GM19468 (cell line): ENCODE measurements at regions not wholly inside any gene's neighbourhood (a gene's known extent, or its start where the extent isn't known, plus 50 kb on each side); places are given as distances from the start of the nearest gene placed in this dataset.

Experiments
- ATAC-seq: cut with Tn5 transposase; IDR thresholded peaks from one replicate; pipeline ENCODE4 v1.9.1; 2021; ENCODE audit warnings: mild to moderate bottlenecking, moderate library complexity, moderate number of reproducible peaks; ENCODE audit not compliant: unreplicated experiment; ENCODE audit errors: extremely low read depth

DNA sequence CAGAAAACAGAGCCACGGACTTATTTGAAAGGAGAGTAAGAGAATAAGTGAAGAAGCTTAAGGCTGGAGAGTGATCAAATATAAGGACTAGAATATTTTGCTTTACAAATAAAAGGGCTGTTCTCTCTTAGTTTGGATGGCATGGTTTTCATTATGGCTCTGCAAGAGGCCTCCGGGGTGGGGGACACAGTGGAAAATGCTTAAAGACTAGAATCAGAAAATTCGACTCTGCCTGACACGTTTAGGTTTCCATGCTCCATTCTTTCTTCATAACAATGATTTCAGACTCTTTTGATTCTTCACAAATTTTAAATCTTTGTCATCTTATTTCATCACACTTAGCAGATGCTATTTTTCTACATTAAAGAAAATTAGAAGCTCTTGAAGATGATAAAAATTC, 632.4 kb upstream of the BOD1L1 start:
- no peak for ATAC-seq

DNA sequence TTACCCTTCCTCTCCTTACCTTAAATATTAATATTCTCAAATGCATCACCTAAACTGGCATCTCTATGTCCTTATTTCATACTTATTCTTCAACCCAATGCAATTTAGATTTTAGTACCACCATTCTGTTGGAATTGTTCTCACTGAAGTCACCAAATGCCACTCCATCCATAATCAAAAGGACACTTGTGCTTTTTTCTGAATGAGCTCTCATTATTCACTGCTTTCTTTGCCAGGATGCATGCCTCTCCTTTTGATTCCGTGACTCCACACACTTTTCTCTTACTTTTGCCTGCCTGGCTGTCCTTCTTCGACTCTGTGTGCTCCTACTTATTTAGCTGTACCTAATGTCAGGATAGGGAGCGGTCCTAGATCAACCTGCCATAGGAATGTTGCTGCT, 633.1 kb upstream of the BOD1L1 start:
- ATAC-seq, result no peak

DNA sequence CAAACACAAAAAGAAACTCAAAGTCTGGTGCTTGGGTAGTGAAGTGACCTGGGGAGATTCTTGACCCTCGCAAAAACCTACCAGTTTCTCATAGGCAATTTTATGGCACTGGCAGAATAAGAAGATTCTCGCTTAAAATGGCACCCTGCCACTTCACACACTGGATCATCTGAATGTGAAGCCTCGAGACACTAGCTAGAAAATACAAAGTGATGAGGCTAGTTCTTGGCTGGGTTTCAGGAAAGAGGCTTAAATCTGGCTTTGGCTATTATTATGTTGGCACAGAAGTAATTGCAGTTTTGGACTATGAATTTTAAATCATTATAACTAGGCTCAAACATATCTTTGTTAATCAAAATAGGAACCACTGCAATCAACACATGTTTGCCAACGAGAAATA, 634.7 kb upstream of the BOD1L1 start:
- ATAC-seq, result no peak

DNA sequence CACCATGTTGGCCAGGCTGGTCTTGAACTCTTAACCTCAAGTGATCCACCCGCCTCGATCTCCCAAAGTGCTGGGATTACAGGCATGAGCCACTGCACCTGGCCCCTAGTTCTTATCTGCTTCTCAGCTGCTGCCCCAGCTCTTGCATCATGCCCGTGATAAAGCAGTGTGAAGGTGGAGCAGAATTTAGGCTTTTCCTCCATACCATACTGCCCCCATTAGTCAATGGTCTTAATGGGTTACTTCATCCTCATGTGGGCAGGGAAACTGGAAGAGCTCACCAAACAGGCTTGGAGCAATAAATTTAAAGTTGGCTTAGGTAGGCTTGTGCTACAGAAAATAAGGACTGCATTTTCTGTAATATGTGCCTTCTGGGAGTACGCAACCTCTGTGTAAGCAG, 636.9 kb upstream of the BOD1L1 start:
- no peak for ATAC-seq

DNA sequence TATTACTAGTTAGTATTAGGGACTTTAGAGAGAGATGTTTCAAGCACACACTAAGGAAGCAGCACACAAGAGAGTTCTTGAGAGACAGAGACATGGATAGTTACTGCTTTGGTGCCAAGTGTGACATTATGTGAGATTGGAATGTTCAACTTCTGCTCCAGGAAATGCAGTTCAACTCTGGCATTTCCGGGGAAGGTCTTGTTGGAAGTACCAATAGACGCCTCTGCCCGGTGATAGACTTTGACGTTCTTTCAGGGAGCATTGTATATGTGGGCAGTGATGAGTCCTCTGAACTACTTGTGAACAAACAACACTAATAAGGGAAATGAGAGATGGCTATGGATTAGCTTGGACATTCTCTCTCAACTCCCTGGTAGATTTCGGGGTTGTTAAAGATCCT, 638.1 kb upstream of the BOD1L1 start:
- no peak for ATAC-seq

DNA sequence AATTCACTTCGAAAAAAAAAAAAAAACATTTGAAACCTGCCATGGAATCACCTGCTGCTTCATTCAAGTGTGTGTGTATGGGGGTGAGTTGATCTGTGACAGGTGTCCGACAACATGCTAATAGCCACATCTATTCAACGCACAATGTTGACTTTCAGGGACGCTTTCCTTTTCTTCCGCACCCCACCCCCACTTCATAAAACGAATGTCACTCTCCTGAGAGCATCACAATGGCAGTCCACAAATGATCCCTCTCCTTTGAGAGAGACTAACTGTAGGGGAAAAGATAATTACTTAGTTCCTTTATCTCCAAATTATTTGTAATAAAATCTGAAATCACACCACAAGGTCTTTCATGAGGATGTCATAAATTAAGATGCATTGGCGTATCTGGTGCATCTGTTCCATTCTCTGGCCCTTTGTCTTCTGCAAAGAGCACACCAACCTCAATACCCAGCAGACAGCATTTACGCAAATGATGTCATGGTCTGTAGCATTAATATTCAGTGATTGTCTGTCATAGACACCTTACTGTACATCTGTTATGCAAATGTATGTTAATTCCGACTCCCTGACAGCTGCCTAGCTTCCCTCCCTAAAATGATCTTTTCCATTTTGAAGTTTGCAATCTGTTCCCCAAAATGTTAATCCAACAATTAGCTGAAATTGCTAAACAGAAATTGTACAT, 640.0 kb upstream of the BOD1L1 start:
- no peak for ATAC-seq

DNA sequence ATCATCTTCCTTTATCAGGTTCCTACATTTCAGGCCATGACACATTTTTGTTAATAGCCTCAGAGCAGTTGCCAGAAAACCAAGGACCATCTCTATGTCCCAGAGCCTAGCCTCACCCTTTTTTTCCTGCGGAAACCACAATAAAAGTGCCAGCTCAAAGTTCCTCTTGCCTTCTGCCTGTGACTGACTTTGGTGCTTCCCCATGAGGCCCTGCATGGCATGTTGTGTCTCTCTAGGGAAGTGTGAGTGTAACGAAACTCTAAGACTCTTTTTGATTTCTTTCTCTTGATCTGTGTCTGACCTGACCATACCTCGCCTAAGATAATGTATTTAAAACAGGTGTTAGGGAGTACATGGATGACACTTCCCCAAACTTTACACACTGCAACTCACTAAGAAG, 642.3 kb upstream of the BOD1L1 start:
- no peak for ATAC-seq

DNA sequence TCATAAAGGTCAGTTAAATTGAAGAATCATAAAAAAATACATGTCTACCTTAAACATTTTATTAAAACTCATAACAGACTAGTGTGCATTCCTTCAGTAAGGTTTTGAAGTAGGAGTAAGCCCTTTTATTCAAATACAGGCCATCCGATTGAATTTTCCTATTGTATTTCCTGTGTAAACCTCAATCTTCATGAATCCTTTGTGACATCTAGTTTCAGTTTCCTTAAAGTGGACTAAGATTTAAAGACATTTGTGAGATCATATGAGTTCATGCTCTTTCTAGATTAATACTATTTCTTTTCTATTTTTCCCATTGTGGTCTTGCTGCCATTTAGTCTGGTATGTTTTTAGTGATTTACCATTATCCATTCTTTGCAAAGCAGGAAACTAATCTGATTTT, 644.7 kb upstream of the BOD1L1 start:
- no peak for ATAC-seq

DNA sequence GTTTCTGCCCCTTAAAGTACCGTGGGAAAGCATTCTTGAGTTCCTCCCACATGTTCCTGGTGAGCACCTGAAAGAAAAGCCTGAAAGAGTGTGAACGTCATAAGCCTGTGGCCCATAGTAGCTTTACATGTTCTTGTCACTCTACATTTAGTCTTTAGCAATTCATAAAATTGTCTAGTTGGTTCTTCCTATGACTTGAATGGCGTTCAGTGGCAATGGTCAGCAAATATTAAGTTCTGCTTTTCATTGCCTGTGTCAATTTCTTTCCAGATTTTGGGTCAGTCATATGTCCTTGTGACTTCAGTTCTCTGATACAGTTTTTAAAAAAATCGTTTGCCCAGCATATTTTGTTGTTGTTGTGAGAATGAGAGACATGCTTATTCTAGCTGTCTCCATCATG, 650.0 kb upstream of the BOD1L1 start:
- ATAC-seq, result no peak

DNA sequence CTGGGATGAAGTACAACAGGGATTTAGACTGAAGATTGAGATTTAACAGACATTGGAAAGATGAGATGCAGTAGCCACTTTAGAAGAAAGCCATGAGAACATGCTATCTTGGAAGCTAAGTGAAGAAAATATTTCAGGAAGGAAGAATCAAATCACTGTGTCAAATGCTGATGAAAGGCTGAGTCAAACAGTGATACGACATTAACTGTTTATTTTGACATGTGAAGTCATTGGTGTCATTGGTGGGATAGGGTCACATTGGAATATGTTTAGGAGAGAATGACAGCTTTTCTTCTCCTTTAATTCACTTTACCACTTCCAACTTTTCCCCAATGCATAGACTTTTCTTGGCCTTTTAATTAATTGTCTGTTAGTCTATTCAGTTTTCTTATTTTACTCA, 653.0 kb upstream of the BOD1L1 start:
- no peak for ATAC-seq

DNA sequence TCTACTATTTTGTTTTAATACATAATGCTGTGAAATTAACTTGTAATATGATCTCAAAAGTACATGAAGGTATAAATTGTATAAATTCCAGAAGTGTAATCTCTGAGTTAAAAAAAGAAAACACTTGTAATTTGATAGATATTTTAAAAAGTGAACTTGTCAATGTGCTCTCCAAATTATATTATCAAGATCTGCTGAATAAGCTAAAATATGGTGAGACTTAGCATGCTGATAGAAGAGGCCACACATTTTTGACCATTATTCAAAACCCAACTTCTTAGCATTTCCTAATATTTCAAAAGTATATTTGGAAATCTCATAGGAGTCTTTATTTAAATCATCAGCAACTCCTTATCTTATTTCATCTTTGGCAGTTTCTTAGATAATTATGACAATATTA, 657.1 kb upstream of the BOD1L1 start:
- no peak for ATAC-seq

DNA sequence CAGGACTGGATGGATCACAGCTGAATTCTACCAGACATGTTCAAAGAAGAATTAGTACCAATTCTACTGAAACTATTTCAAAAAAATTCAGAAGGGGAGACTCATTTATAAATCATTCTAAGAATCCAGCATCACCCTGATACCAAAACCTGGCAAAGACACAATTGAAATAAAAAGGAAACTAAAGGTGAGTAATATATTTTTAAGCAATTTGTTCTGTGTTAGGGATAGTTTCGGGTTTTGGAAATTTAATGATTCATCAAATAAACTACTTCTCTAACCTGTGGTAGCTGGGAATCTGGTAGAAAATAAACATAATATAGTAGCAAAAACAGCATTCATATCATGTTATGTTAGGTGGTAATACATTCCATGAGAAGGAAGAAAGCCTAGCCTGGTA, 662.2 kb upstream of the BOD1L1 start:
- ATAC-seq, result no peak

DNA sequence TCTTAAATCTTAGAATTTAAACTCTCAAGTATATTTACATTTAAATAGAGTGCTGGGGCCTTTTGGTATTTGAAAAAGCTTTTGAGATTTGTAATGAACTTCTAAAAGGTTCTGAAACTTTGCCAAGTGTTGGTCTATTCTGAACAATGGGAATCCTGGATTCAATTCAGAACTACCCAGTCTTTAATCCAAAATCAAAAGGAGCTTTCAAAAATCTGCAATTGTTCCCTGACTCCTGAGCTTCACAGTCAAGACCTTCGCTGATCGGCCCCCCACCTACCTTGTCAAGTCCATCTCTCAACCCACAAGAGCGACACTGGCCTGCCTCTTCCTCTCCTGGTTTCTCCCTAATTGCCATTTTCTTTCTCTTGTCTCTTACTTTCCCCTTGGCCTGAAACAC, 666.1 kb upstream of the BOD1L1 start:
- no peak for ATAC-seq

DNA sequence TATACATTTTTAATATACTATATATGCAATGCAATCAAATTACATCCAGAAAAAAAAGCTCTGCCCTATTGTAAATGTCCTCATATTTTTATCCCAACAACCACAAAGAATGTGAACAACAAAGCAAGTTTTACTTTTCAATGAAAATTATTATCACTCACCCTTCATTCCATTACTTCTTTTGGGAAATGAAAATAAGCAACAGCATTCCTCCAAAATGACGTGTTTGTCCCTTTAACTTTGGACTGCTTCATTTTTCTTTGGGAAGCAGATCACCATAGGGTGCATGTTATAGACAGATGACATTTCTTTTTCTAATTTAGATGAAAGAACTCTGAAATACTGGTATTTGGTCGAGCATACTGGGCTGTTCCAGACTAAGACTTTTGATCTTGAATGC, 667.1 kb upstream of the BOD1L1 start:
- no peak for ATAC-seq

DNA sequence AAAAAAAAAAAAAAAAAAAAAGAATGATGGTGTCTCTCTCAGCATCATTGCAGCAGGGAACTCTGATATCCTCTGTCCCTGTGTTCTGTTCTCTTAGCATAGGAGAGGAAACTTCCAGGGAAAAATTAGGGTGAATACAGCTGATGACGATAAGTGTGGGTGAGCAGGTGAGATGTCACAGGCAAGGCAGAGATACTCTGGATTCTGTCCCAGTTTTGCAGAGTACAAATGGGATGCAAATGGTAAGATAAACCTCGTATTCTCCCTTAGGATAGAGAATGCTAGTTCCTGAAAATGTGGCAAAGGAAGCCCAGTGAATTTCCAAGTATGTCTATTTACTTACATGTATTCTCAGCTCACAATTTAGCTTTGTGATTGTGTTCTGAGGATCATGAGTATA, 671.6 kb upstream of the BOD1L1 start:
- no peak for ATAC-seq

DNA sequence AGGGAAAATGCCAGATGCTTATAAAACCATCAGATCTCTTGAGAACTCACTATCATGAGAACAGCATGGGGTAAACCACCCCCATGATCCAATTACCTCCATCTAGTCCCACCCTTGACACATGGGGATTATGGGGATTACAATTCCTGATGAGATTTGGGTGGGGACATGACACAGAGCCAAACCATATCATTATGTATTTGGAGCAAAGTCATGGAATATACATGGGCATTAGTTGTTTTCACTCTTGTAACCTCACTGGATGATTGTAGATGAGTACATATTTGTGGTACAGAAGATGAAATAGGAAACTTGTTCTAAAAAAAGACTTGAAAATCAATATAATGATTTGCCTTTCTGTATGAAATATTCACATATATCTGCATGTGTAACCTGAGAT, 674.5 kb upstream of the BOD1L1 start:
- no peak for ATAC-seq

DNA sequence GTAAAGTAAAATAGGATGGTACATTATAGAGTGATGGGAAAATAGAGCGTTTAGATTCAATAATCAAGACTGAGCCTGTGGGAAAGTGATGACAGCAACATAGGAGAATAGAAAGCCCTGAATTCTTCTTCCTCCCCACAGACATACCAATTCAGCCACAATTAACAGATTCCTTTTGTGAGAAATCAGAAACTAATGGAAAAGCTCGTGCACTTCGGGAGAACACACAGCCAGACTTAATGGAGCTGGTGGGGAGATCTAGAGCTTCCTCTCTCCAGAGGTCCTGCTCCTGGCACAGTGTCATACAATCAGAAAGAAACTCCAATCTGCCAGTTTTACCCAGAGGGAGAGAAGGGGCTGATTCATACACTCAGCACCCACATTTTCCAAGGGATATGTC, 676.3 kb upstream of the BOD1L1 start:
- ATAC-seq, result no peak

DNA sequence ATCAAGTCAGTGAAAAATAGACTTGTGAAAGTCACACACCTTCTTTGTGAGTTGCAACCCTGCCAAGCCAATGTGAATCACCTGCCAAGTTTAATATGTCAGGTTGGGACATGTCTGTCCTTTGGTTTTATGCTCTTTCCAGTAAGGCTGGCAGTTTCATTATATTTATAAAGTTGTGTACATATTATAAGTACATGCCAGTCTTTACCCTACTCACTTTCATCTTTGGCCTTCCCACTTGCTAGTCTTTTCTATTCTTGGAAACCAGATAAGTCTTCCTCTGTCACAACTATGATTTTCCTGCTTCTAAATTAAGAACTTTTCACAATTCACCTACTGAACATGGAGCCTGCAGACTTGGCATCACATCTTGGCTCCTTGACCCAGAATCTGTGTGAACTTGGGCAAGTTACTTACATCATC, 680.7 kb upstream of the BOD1L1 start:
- ATAC-seq, result no peak

DNA sequence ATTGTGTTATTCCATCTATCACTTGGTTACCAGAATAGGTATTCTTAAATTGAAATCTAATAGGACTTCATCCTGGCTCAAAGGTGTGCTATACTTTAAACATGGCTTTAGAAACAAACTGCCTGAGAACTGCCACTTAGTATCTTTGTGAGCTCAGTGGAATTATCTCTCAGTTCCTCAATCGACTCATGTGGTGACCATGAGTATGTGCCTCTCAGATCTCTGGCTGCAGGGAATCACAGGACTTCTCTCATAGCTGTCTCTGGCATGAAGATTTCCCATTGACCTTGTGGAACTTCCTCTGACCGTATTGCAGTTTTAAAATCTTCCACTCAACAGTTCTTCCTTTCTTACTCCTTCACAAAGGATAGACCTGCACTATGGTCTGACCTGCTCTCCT, 681.9 kb upstream of the BOD1L1 start:
- ATAC-seq, result no peak

DNA sequence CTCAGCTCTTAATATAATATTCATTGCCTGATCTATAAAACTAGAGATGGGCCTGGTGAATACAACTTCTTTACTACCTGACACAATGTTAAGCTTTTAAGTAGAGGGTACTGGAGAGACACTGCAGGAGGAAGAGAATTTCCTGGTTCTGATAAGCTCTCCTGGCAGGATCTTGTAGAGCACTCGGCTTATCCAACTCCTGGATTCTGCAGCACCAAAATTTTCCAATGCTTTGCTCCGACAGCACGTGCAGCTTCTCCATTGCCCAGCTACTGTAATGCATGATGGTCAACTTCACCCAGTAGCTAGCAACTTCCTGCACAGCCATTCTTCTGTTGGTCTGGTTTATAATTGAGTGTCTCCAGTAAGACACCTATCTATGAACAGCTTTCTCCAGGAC, 686.2 kb upstream of the BOD1L1 start:
- ATAC-seq, result no peak

DNA sequence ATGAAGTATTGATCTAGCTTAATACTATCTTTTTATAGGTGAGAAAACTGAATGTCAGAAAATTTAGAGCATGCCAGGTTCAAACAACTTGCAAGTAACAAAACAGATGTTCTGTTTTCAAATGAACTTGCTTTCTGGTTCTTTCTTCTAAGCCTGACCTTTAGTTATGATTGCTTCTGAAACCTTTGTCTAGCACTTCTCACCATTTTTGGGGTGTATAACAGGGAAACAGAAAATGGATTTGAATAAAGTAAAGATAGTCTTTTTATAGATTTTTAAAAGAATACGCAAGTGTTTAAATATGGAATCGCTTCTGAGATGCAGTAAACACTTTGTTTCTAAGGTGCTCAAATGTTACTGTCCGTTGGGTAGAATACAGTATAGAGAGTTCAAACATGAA, 687.2 kb upstream of the CPEB2 start:
- ATAC-seq, result no peak

DNA sequence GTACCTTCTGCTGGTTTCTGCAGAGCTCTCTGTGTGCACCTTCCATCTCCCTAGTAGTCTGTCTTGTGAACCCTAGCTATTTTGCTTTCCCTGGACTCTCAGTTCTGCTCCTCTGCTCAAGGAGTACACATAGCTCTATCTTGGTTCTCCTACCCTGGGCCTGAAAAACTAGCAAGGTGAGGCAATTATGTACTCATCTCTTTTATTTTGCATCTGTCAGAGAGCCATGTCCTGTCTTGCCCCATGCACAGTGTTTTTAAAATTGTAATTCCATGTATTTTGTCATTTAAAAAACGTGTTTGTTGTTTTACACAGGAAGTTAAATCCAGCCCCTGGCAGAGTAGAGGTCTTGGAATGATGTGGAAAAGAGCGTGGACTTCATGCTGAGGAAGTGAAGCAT, 684.9 kb upstream of the CPEB2 start:
- no peak for ATAC-seq

DNA sequence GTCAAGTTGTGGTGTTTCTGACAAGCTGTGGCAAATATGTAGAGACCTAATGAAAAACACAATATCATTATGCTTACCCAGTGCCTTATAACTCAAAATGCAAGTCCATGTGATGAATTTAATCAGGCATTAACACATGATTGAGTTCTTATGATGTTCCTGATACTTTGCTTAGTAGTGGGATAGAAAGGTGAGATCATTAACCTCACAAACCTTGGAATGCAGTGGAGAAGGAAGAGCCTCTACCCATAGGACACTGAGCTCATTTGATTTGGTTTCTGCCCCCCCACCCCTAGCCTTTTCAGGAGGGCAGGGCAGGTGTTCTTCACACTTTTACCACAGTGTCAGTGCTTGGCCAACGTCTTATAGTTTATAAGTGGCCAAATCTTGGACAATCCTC, 683.6 kb upstream of the CPEB2 start:
- no peak for ATAC-seq
